ENCODE measurements at regions not wholly inside any gene's neighbourhood (a gene's known extent, or its start where the extent isn't known, plus 50 kb on each side); places are given as distances from the start of the nearest gene placed in this dataset.

DNA sequence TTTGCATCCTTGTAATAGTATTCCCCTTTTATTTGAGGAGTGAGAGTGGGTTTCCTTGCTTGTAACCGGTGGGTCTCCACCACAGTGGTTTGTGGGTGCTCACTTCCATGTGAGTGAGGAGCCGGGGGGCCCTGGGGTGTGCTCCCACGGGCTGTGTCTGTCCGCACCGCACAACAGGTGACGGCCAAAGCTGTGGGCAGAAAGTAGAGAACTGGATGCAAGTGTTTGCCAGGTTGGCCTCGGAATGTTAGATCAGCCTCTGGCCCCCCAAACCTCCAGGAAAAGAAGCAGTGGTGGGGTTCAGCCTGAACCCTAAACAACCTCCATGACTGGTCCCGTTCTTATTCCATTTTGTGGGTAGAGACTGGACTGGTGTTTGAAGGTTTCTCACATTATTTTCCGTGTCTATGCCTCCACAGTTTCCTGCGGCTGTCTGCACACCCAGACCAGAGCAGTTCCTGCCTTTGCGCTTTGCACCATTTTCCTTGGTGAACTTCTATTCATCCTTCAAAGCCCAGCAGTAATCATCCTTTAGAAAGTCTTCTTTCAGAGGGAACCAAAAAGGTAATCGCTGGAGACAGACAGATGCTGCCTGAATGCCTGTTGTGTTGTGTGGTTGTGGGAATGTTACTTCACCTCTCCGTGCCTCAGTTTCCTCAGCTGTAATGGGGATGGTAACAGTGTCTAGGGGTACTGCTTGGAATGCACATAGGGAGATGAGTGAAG is 77.2 kb downstream of the MYEOV start:
- 97% methylated on average over 13 of the region's 13 CpGs for WGBS (ENCODE audit: insufficient coverage)
- ChIA-PET CTCF (no interaction called here), POLR2A (no interaction called here)
- no peak overlapping the region for H3K27ac ChIP-seq (ENCODE audit: insufficient read depth in 1 of 2, low read depth in 1 of 2, low read length in 2 of 2, poor library complexity in 1 of 2, severe bottlenecking in 2 of 2)
- H3K9me3 ChIP-seq (ENCODE audit: control extremely low read depth in 1 of 5, control insufficient read depth in 4 of 5, insufficient read depth in 2 of 5, low read depth in 1 of 5, low read length in 4 of 5), result peaks cover 0 to 9% (median 0%) of the 10 kb centered on the region in 5 experiments
- no peak overlapping the region for H3K4me3 ChIP-seq (ENCODE audit: control insufficient read depth in 1 of 7, extremely low read depth in 1 of 7, insufficient read depth in 4 of 7, low read depth in 2 of 7, low read length in 6 of 7)
- peaks cover 0 to 16% (median 14%) of the 10 kb centered on the region in 4 experiments for H3K4me1 ChIP-seq (ENCODE audit: control extremely low read depth in 1 of 4, control insufficient read depth in 4 of 4, insufficient read depth in 4 of 4, low read length in 3 of 4)
- H3K27me3 ChIP-seq (replicated peaks in 2 of 5; ENCODE audit: control insufficient read depth in 4 of 5, insufficient read depth in 5 of 5, low read length in 4 of 5), result no peaks in the 10 kb centered on the region
- no peaks in the 10 kb centered on the region for H3K36me3 ChIP-seq (ENCODE audit: control insufficient read depth in 4 of 4, insufficient read depth in 4 of 4, low read length in 3 of 4)
- no peak for DNase-seq

DNA sequence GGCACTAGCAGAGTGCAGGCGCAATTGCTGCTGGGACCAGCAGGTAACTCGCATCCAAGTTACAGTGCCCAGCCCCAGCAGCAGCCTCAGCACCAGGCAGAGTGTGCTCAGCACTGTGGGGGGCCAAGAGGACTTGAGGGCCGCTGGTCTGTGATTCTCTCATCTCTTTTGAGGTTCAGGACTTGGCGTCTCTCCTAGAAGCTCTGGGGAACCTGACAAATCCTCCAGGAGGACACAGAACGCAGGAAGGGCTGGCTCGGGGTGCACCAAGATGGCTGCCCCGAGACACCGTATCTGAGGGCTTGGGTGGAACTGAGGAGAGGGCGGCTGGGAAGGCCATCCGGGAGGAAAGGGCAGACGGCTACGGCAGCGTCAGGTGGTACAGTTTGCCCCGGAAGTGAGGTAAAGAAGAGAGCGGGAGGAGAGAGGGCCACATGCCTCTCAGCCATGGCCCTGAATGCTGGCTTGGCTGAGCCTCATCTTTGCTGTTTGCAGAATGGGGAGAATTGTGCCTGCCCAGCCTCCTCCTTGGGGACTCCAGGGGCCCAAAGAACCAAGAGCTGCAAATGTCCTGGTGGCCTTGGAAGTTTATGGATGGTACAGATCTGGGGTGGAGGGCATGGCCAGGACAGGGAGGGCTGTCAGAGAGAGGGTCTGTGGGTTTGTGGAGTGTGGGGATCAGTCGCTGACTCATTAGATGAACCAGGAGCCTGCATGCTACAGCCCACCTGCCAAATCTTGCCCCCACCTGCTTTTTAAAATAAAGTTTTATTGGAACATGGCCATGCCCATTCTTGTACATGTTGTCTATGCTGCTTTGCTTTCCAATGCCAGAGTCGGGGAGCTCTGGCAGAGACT is 78.0 kb downstream of the MYEOV start:
- H3K4me1 ChIP-seq (ENCODE audit: control extremely low read depth in 1 of 4, control insufficient read depth in 4 of 4, insufficient read depth in 4 of 4, low read length in 3 of 4), result peaks cover 0 to 16% (median 14%) of the 10 kb centered on the region in 4 experiments
- no peak for DNase-seq
- no peak overlapping the region for H3K27ac ChIP-seq (ENCODE audit: insufficient read depth in 1 of 2, low read depth in 1 of 2, low read length in 2 of 2, poor library complexity in 1 of 2, severe bottlenecking in 2 of 2)
- CTCF ChIA-PET, result no interaction called here
- no peaks in the 10 kb centered on the region for H3K27me3 ChIP-seq (replicated peaks in 2 of 5; ENCODE audit: control insufficient read depth in 4 of 5, insufficient read depth in 5 of 5, low read length in 4 of 5)
- 97% methylated on average over 14 of the region's 17 CpGs for WGBS (ENCODE audit: insufficient coverage)
- no peak overlapping the region for H3K4me3 ChIP-seq (ENCODE audit: control insufficient read depth in 1 of 7, extremely low read depth in 1 of 7, insufficient read depth in 4 of 7, low read depth in 2 of 7, low read length in 6 of 7)
- H3K9me3 ChIP-seq (ENCODE audit: control extremely low read depth in 1 of 5, control insufficient read depth in 4 of 5, insufficient read depth in 2 of 5, low read depth in 1 of 5, low read length in 4 of 5), result peaks cover 0 to 9% (median 0%) of the 10 kb centered on the region in 5 experiments
- POLR2A ChIA-PET, result interaction anchor here (0.6 kb wide), 1 partner anchor 18 kb away, joined by 3 read pairs; no protein-coding TSS in a partner anchor
- H3K36me3 ChIP-seq (ENCODE audit: control insufficient read depth in 4 of 4, insufficient read depth in 4 of 4, low read length in 3 of 4), result no peaks in the 10 kb centered on the region

- Histone ChIP-seq H3K27me3 (replicated peaks in 2 of 5; ENCODE audit: control insufficient read depth in 4 of 5, insufficient read depth in 5 of 5, low read length in 4 of 5) (no peaks in the 10 kb centered on the region), H3K4me3 (ENCODE audit: control insufficient read depth in 1 of 7, extremely low read depth in 1 of 7, insufficient read depth in 4 of 7, low read depth in 2 of 7, low read length in 6 of 7) (no peak overlapping the region), H3K9me3 (ENCODE audit: control extremely low read depth in 1 of 5, control insufficient read depth in 4 of 5, insufficient read depth in 2 of 5, low read depth in 1 of 5, low read length in 4 of 5) (peaks cover 0 to 9% (median 0%) of the 10 kb centered on the region in 5 experiments), H3K27ac (ENCODE audit: insufficient read depth in 1 of 2, low read depth in 1 of 2, low read length in 2 of 2, poor library complexity in 1 of 2, severe bottlenecking in 2 of 2) (no peak overlapping the region), H3K36me3 (ENCODE audit: control insufficient read depth in 4 of 4, insufficient read depth in 4 of 4, low read length in 3 of 4) (no peaks in the 10 kb centered on the region), H3K4me1 (ENCODE audit: control extremely low read depth in 1 of 4, control insufficient read depth in 4 of 4, insufficient read depth in 4 of 4, low read length in 3 of 4) (peaks cover 0 to 16% (median 14%) of the 10 kb centered on the region in 4 experiments)
- WGBS (ENCODE audit: insufficient coverage), result 94% methylated on average over 13 of the region's 13 CpGs
- POLR2A ChIA-PET, result interaction anchor here (0.6 kb wide), 1 partner anchor 18 kb away, joined by 3 read pairs; no protein-coding TSS in a partner anchor
- CTCF ChIA-PET, result no interaction called here
- no peak for DNase-seq
Measured at GRCh38 chr11:69372589-69373250, 78.8 kb downstream of the MYEOV start.

GRCh38 chr11:69373251-69373635 is 79.3 kb downstream of the MYEOV start:
- POLR2A ChIA-PET, result no interaction called here
- Histone ChIP-seq H3K27me3 (replicated peaks in 2 of 5; ENCODE audit: control insufficient read depth in 4 of 5, insufficient read depth in 5 of 5, low read length in 4 of 5) (no peaks in the 10 kb centered on the region), H3K27ac (ENCODE audit: insufficient read depth in 1 of 2, low read depth in 1 of 2, low read length in 2 of 2, poor library complexity in 1 of 2, severe bottlenecking in 2 of 2) (no peak overlapping the region), H3K4me3 (ENCODE audit: control insufficient read depth in 1 of 7, extremely low read depth in 1 of 7, insufficient read depth in 4 of 7, low read depth in 2 of 7, low read length in 6 of 7) (no peak overlapping the region), H3K9me3 (ENCODE audit: control extremely low read depth in 1 of 5, control insufficient read depth in 4 of 5, insufficient read depth in 2 of 5, low read depth in 1 of 5, low read length in 4 of 5) (peaks cover 0 to 9% (median 0%) of the 10 kb centered on the region in 5 experiments), H3K4me1 (ENCODE audit: control extremely low read depth in 1 of 4, control insufficient read depth in 4 of 4, insufficient read depth in 4 of 4, low read length in 3 of 4) (peaks cover 0 to 16% (median 14%) of the 10 kb centered on the region in 4 experiments), H3K36me3 (ENCODE audit: control insufficient read depth in 4 of 4, insufficient read depth in 4 of 4, low read length in 3 of 4) (no peaks in the 10 kb centered on the region)
- no peak for DNase-seq
- CTCF ChIA-PET, result no interaction called here
- WGBS (ENCODE audit: insufficient coverage), result 100% methylated on average over 2 of the region's 2 CpGs

DNA sequence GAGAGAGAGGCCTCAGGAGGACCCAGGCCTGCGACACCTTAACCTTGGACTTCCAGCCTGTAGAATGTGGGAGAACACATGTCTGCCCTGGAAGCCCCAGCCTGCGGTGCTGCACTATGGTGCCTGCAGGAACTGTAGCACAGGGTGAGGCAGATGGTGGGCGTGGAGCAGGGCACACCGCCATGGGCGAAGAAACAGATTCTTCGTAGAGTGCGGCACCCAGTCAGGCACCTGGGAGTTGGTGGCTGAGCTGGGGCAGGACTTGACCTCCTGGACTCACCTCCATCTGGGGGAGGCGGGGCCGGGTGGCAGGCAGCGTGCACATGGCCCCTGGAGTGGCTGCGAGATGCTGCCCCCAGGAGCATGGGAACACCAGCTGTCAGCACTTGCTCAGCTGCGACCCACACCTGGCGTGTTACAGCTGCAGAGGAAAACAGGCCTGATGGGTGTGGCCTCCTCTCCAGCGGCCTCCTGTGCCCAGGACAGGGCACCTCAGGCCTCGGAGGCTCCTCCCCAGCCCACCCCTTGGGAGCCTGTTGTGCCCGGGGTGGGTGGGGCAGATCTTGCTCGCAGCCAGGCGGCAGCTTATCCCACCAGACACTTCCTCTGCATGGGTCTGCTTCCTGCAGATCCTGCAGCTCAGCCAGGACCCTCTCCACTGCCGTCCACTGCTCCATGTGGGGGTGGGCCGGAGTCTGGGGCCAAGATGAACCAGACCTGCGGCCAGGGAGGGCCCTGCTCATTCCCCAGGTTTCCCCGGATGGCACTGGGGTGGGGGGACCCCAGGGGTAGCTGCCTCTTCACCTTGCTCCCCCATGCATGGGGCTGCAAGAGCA is 80.4 kb downstream of the MYEOV start:
- WGBS (ENCODE audit: insufficient coverage), result 49% methylated on average over 21 of the region's 22 CpGs
- POLR2A ChIA-PET, result no interaction called here
- no peak overlapping the region for H3K4me3 ChIP-seq (ENCODE audit: control insufficient read depth in 1 of 7, extremely low read depth in 1 of 7, insufficient read depth in 4 of 7, low read depth in 2 of 7, low read length in 6 of 7)

GRCh38 chr11:69374946-69375310 is 81.0 kb downstream of the MYEOV start:
- H3K36me3 ChIP-seq (ENCODE audit: control insufficient read depth in 4 of 4, insufficient read depth in 4 of 4, low read length in 3 of 4), result no peaks in the 10 kb centered on the region
- H3K4me3 ChIP-seq (ENCODE audit: control insufficient read depth in 1 of 7, extremely low read depth in 1 of 7, insufficient read depth in 4 of 7, low read depth in 2 of 7, low read length in 6 of 7), result no peak overlapping the region
- ChIA-PET CTCF (interaction anchor here (0.7 to 1.9 kb wide), 7 partner anchors 12 to 93 kb away, joined by 3 to 5 read pairs (median 3); no protein-coding TSS in a partner anchor), POLR2A (interaction anchor here (0.6 kb wide), 1 partner anchor 20 kb away, joined by 3 read pairs; no protein-coding TSS in a partner anchor)
- WGBS (ENCODE audit: insufficient coverage), result 83% methylated on average over 3 of the region's 4 CpGs
- H3K27me3 ChIP-seq (replicated peaks in 2 of 5; ENCODE audit: control insufficient read depth in 4 of 5, insufficient read depth in 5 of 5, low read length in 4 of 5), result no peaks in the 10 kb centered on the region
- H3K4me1 ChIP-seq (ENCODE audit: control extremely low read depth in 1 of 4, control insufficient read depth in 4 of 4, insufficient read depth in 4 of 4, low read length in 3 of 4), result peaks cover 0 to 18% (median 15%) of the 10 kb centered on the region in 4 experiments
- H3K27ac ChIP-seq (ENCODE audit: insufficient read depth in 1 of 2, low read depth in 1 of 2, low read length in 2 of 2, poor library complexity in 1 of 2, severe bottlenecking in 2 of 2), result no peak overlapping the region
- no peaks in the 10 kb centered on the region for H3K9me3 ChIP-seq (ENCODE audit: control extremely low read depth in 1 of 5, control insufficient read depth in 4 of 5, insufficient read depth in 2 of 5, low read depth in 1 of 5, low read length in 4 of 5)
- peak in 1 of 3 donors; percentile 13 for DNase-seq

More for the DNA sequence above, 80.4 kb downstream of the MYEOV start:
- DNase-seq, result peak; percentile 30 to 80 (median 69)
- CTCF ChIA-PET, result interaction anchor here (0.7 to 1.9 kb wide), 8 partner anchors 9 to 92 kb away, joined by 3 to 5 read pairs (median 3); no protein-coding TSS in a partner anchor
- H3K27ac ChIP-seq (ENCODE audit: insufficient read depth in 1 of 2, low read depth in 1 of 2, low read length in 2 of 2, poor library complexity in 1 of 2, severe bottlenecking in 2 of 2), result no peak overlapping the region
- H3K4me1 ChIP-seq (ENCODE audit: control extremely low read depth in 1 of 4, control insufficient read depth in 4 of 4, insufficient read depth in 4 of 4, low read length in 3 of 4), result peaks cover 0 to 16% (median 14%) of the 10 kb centered on the region in 4 experiments
- no peaks in the 10 kb centered on the region for H3K27me3 ChIP-seq (replicated peaks in 2 of 5; ENCODE audit: control insufficient read depth in 4 of 5, insufficient read depth in 5 of 5, low read length in 4 of 5)
- H3K9me3 ChIP-seq (ENCODE audit: control extremely low read depth in 1 of 5, control insufficient read depth in 4 of 5, insufficient read depth in 2 of 5, low read depth in 1 of 5, low read length in 4 of 5), result peaks cover 0 to 5% (median 0%) of the 10 kb centered on the region in 5 experiments
- H3K36me3 ChIP-seq (ENCODE audit: control insufficient read depth in 4 of 4, insufficient read depth in 4 of 4, low read length in 3 of 4), result no peaks in the 10 kb centered on the region

Measured in common myeloid progenitor, CD34-positive (primary cell).